ENCODE measurements at regions not wholly inside any gene's neighbourhood (a gene's known extent, or its start where the extent isn't known, plus 50 kb on each side); places are given as distances from the start of the nearest gene placed in this dataset.
"Not testable (repeated sequence)": the region's sequence is repeated elsewhere in the genome, so short reads cannot be mapped to it uniquely, and the experiment has no call there.

DNA sequence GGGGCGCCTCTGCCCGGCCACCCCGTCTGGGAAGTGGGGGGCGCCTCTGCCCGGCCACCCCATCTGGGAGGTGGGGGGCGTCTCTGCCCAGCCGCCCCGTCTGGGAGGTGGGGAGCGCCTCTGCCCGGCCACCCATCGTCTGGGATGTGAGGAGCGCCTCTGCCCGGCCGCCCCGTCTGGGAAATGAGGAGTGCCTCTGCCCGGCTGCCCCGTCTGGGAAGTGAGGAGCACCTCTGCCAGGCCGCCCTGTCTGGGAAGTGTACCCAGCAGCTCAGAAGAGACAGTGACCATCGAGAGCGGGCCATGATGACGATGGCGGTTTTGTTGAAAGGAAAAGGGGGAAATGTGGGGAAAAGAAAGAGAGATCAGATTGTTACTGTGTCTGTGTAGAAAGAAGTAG lies 249.2 kb upstream of the USP15 start:
- not testable (repeated sequence) for DNase-seq (ENCODE audit: extremely low read depth, low read depth)

DNA sequence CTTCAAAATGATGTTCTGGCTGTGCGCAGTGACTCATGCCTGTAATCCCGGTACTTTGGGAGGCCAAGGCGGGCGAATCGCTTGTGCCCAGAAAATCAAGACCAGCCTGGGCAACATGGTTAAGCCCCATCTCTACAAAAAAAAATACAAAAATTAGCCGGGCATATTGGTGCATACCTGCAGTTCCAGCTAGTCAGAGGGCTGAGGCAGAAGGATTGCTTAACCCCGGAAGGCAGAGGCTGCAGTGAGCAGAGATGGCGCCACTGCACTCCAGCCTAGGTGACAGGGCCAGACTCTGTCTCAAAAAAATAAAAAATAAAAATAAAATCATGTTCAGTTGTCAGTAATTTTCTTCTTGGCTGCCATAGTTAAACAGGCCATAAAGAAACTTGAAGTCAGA lies 245.9 kb upstream of the USP15 start:
- no peak for DNase-seq (ENCODE audit: extremely low read depth, low read depth)

DNA sequence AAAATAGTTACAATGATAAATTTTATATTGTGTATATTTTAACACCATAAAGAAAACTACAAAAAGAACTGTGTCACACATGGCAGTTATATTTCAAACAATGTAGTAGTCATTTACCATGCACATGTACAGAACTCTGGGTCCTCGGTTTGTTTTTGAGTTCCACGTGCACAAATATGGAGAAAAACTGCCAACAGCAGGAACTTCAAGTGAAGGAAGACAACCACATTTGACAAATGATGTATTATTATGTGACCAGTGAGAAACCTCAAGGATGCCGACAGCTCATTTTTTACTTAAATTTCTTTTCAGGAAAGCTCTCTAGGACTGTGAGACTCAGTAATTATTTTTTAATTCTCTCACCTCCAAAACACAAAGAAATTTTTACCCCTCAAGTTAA lies 244.2 kb upstream of the USP15 start:
- no peak for DNase-seq (ENCODE audit: extremely low read depth, low read depth)

DNA sequence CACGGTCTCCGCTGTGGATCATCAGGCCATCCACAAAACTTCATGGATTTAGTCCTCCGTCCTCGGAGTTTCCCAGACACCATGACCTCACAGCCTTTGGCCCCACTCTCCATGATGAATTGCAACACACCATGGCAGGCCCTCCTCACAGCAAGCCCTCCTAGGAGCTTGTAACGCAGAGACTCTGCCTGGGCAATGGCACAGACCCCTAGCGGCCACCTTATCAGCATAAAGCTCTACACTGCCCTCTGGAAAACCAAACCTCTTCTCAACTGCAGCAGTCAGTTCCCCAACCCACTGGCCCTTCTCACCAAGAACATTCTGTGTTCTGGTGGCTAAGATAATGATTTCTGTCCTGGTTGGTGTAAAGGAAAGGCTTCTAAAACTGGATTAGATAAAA lies 238.4 kb upstream of the USP15 start:
- DNase-seq (ENCODE audit: extremely low read depth, low read depth): no peak

DNA sequence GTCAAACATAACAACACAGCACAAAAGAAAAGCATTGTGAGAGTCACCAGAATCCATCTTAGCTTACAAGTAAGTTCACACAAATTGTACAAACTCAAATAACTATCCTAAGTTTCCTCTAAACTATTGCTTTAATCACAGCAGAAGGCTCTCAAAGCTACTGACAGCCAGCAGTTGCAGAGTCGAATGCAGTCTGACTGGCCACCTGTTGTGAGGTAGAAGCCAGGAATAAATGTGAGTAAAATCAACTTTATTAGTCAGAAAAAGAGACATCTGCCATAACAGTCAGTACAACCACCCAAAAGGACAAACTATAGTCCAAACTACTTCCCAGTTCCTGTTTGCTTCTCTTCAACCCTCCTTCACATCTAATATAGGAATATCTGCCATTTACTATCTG lies 231.7 kb upstream of the USP15 start:
- no peak for DNase-seq (ENCODE audit: extremely low read depth, low read depth)

DNA sequence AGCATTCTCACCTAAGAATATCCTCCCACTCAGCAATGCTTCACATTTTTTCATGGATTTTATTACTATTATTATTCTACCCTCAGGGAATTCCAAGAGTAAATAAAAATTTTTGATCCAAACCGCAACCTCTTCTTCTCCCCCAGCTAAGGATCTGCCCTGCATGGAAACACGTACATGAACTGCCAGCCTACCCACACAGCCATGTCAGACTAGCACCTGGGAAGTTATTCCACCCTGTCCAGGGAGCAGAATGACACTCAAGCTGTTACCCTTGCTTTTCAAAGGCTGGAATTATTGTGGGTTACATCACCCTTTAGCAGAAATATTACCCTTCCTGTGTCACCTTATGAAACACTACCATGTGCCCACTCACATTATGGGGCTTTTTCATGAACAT lies 227.3 kb upstream of the USP15 start:
- no peak for DNase-seq (ENCODE audit: extremely low read depth, low read depth)

DNA sequence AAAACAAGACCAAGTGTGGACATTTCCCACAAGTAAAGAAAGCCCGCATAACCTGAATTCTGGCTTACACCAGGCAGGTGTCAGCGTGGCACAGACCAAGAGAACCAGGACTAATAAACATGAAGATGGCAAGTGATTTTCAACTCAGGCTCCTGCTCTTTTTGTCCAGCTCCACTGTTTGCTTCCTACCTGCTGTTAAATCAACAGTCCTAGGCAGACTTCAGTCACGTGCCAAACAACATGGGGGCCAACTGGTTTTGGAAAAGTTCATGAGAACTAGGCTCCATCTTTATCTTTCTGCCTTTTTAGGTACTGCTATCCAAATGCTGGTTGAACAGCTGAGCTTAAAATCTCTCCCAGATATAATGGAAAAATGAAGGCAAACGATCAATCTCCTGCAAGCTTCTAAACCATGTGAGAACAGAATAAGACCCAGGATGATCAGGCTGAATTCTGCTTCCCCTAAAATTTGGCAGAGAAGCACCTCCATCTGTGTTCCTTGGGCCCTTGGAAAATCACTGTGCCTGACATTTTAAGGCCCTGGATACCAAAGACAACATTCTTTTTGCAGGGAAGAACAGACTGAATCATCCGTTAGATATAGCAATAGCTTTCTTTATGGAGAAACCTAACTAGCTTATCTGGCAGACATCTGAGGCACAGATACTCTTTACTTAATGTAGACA lies 215.6 kb upstream of the USP15 start:
- DNase-seq (ENCODE audit: extremely low read depth, low read depth): no peak

DNA sequence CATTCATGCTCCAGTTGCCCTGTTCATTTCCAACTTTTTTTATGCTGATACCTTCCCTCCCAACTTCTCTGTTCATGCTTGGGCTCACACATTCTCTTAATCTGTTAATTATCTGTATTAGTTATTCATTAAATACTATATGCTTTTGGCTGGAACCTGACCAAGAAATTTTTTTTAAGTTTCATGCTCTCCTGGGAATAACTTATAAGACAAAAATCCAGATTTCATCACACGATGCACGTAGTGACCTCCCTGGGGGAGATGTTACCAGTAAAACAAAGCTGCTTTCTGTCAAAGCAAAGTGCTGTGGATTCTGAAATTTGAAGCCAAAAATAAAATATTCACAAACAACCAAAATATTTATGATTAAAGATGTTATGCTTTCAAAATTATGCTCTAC lies 215.0 kb upstream of the USP15 start:
- no peak for DNase-seq (ENCODE audit: extremely low read depth, low read depth)

DNA sequence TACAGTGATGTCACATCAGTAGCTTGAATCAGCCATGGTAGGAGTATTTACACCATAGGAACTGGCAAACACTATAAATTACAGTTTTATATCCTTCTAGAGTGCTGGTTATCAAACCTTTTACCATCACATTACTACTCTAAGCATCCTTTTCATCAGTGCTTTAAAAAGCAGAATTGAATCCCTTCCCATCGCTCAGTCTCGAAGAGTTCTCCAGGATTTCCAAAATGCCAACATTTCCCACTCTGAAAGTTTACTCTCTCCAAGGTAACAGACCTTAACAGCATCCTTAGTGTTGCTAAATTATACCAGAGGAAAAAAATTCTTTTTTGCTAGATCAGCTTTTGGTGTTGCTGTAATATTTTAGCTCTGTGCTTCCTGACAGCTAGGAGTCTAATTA lies 209.4 kb upstream of the USP15 start:
- DNase-seq (ENCODE audit: extremely low read depth, low read depth): no peak

DNA sequence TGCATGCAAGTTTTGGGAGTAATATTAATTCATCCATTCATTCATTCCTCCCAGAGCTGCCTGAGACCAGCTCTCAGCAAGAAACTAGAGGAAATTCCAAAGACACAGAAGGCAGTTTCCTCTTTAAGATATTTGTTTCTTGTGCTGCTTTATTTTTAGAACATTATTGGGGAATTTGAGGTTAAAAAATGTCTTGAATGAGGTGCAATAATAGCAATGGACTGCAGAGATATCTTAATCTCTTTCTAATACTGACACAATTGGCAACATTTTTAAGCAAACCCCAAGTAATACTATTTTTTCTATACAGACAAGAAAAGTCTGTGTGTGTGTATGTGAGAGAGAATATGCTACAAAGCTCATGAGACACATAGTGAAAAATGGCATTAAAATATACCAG lies 190.2 kb upstream of the USP15 start:
- DNase-seq (ENCODE audit: extremely low read depth, low read depth): no peak

DNA sequence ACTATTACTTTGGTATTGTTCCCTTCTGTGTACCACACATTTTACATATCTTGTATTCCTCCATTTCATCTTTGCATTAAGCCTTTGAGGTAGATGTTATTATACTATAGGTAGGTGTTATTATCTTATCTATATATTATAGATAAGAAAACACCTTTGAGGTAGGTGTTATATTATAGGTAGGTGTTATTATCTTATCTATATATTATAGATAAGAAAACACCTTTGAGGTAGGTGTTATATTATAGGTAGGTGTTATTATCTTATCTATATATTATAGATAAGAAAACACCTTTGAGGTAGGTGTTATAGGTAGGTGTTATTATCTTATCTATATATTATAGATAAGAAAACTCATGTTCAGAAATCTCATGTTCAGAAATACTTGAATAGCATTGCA lies 187.0 kb upstream of the USP15 start:
- DNase-seq (ENCODE audit: extremely low read depth, low read depth): not testable (repeated sequence)

DNA sequence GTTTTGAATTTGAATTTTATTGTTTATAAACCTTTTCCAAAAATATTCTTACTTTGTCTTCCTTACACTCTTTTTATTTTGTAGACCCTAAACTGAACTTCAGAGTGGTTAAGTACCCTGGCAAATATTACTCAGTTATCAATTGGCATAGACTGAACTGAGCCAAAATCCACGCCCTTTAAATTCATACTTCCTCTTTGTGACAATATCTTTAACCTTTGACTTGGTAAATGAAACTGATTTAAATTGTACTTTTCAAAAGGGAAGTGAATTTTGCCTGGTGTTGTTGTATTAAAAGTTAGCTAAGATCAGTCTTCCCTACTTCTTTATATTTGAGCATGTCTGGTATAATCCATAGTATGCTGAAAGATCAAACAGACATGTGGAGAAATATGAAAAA lies 184.3 kb upstream of the USP15 start:
- DNase-seq (ENCODE audit: extremely low read depth, low read depth): no peak

DNA sequence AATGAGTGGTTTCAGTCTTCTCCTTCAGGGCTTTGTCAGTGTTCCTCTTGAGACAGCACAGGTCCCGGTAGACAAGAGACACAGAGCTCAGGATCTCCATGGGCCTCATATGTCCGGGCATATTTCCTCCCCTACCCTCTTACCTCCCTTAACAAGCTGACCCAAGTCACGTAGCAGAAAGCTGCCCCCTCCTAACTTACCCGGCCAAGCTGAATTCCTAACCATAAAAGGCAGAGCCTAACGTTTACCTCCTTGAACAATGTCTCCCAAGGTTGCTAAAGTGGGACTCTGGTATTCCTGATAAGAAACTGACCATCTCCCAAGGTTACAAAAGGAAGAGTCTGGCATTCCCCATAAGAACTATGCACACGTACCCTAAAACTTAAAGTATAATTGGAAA lies 182.2 kb upstream of the USP15 start:
- DNase-seq (ENCODE audit: extremely low read depth, low read depth): no peak

DNA sequence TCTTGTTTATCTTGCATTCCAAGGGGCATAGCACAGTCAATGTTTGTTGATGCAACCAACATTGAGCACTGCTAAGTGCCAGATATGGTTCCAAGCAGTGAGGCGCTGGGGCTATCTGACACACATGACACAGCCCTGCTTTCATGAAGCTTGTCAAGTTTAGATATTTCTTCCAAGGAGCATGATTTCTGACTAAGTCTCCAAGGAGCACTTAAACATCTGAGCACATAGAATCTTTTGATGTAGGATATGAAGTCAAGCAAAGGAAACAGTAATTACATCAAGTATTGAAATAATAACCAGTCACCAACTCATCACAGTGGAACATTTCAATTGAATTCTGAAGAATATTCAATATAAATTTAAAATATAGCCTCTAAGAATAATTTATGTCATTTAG lies 177.8 kb upstream of the USP15 start:
- no peak for DNase-seq (ENCODE audit: extremely low read depth, low read depth)

DNA sequence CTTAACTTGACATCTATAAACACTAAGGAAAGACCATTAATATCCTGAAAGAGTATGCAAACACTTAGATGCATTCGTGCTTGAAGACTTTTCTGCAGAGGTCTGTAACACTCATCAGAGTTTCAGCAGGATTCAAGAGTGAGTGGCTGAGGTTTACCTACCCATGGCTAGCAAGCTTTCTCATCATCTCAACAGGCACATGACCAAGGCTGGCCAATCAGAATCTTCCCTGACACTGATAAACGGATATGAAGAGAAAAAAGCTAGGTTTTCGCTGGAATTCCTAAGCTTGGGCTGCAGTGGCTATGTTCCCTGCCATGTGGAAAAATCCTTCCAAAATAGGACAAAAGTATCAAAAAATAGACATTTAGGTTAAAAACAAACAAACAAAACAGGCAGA lies 162.1 kb upstream of the USP15 start:
- DNase-seq (ENCODE audit: extremely low read depth, low read depth): no peak

DNA sequence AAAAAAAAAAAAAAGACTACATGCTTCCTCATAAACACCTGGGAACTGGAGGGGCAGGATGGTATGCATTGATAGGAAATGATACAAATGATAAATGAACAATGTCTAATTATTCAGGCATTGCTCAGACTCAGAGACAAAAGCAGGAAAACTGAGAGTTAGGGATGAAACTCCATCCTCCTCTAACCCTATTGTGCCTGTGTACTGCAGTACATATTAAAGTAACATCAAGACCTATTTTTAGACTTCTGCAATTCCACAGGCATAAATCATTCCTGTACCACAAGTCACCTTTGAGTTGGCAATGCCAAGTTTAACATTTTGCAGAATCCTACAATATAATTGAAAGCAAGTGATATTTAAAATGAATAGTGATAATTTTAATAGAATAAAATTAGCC lies 156.5 kb upstream of the USP15 start:
- no peak for DNase-seq (ENCODE audit: extremely low read depth, low read depth)

DNA sequence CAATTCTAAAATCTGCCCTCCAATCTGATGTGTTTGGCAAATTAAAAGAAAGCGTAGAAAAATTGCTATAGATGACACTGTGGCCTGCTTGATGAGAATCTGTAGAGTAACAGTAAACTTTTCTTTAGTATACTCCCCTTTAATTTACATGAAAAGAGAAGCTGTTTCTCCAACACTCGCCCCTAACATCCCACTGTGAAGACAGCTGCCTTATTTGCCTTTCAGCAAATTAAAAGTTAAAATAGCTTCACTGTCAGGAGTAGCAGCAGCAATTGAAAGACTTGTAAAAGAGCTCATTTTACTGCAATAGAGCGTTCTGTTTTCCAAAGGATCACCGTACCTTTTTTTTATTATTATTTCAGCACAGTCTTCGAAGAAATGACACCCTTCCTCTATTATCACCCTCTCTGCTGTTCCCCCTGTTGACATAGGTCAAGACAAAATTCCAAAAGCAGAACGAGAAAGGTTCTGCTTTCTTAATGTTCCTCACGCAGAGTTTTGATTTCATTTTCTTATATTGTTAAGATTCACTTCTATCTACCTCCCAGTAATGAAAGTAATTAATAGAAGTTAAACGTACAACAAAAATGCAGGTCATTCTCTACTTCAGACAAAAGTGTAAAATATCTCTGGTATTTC lies 153.5 kb upstream of the USP15 start:
- no peak for DNase-seq (ENCODE audit: extremely low read depth, low read depth)

DNA sequence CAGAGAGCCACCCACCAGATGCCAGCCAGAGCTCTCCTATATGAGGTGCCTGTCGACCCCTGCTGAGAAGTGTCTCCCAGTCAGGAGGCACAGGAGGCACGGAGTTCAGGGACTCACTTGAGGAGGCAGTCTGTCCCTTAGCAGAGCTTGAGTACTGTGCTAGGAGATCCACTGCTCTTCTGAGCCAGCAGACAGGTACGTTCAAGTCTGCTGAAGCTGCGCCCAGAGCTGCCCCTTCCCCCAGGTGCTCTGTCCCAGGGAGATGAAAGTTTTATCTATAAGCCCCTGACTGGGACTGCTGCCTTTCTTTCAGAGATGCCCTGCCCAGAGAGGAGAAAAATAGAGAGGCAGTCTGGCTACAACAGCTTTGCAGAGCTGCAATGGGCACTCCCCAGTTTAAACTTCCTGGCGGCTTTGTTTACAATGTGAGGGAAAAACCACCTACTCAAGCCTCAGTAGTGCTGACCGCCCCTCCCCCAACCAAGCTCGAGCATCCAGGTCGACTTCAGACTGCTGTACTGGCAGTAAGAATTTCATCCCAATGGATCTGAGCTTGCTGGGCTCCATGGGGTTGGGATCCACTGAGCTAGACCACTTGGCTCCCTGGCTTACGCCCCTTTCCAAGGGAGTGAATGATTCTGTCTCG lies 146.7 kb upstream of the USP15 start:
- DNase-seq (ENCODE audit: extremely low read depth, low read depth): no peak

DNA sequence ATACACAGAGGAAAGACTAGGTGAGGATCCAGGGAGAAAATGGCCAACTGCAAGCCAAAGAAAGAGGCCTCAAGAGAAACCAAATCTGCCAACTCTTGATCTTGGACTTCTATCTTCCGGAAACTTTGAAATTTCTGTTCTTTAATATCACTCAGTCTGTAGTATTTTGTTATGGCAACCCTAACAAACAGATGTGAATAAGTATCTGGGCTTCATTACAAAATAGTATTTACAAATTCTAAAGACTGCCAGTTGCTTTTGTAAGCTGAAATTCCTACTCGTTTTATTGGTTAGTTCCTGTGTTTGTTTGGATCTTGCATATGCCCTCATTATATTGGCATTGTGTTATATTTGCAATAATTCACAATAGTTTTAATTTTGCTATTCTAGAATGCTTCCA lies 143.2 kb upstream of the USP15 start:
- no peak for DNase-seq (ENCODE audit: extremely low read depth, low read depth)

DNA sequence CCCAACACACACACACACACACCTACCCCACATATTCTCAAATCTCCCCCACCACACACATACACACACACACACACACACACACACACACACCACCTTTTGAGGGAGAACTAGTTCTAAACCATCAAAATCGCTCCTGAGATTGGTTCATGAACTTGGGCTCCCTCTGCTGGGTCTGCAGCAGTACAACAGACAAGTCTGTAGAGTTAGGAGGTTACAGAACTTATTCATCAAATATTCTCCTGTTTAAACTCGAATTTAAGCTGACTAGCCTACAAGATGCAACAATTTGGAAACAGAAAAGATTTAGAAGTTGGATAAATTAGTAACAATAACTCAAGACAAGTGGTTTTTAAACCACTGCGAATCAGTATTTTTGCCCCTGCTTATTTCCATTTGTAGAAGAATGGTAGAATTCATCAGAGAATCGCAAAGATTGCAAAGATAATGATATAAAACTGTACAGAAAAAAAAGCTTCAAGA lies 136.4 kb upstream of the USP15 start:
- peak; percentile 29 for DNase-seq (ENCODE audit: extremely low read depth, low read depth)

DNA sequence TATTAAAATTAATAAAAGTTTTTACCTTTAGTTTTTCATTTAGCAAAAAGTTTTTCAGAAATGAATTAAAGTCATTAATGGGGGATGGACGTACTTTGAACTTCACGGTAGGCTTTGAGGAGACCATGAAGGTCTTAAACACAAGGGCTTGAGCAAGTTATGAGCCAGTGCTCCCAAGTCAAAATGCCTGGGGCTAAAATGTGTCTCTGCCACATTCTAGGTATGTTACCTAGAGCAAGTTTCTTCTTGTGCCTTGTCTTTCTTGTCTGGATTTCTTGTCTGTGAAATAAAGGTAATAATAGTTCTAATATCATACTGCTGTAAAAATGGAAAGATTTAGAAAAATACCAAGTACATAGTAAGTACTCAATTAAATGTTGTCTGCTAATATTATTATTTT lies 132.7 kb upstream of the USP15 start:
- DNase-seq (ENCODE audit: extremely low read depth, low read depth): no peak
